Vagina (tissue), 2 donors: ENCODE measurements at regions not wholly inside any gene's neighbourhood (a gene's known extent, or its start where the extent isn't known, plus 50 kb on each side); places are given as distances from the start of the nearest gene placed in this dataset.

Experiments used
- CTCF ChIP-seq, 3 experiments: fragments of 450-650 bp in 2 of 3; fragments of 200-600 bp in 1 of 3; sonication (generic) in 1 of 3; IDR thresholded peaks; one replicate each; pipeline ENCODE4 v1.5.1; 2017 to 2019; ENCODE audit warnings: antibody characterized with exemption in 3 of 3, mild to moderate bottlenecking in 2 of 3, moderate library complexity in 2 of 3
- POLR2AphosphoS5 ChIP-seq, 2 donors: sonication (generic); formaldehyde crosslinking; IDR thresholded peaks; one replicate each; pipeline ENCODE4 v1.9.0; 2017; ENCODE audit warnings: antibody characterized with exemption in 2 of 2, mild to moderate bottlenecking in 2 of 2, low read depth in 1 of 2; ENCODE audit not compliant: insufficient read depth in 1 of 2

DNA sequence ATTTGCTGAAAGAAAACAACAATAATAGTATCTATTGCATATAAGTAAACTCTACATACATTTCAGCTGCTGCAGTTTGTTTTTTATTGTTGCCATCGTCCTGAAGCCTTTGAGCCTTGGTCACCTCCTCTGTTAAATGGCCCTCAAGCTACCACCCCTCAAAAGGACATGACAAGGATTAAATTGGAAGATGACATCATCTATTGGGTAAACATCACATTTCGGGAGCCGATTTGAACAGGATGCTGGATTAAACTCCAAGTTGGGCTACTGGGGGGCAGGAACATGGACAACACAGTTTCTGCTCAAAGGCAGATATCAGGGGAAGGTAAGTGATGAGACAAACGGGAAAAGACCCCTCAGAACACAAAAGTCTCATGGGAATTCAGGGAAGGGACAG is 92.3 kb upstream of the ATP2B2 start:
- TF ChIP-seq CTCF (IDR thresholded peaks at IDR 0.05), result no peak
- TF ChIP-seq POLR2AphosphoS5 (IDR thresholded peaks at IDR 0.05; ENCODE audit: insufficient read depth in 1 of 2, low read depth in 1 of 2), result no peak
